GM20431 (cell line): ENCODE measurements at regions not wholly inside any gene's neighbourhood (a gene's known extent, or its start where the extent isn't known, plus 50 kb on each side); places are given as distances from the start of the nearest gene placed in this dataset.

Experiments used
- in situ Hi-C: fragments of 300-500 bp; cut with MseI, MboI; formaldehyde crosslinking; loops from one replicate; pipeline ENCODE4 v1.15.0; 2020; ENCODE audit warnings: low sequenced_read_pairs; ENCODE audit not compliant: unreplicated experiment

DNA sequence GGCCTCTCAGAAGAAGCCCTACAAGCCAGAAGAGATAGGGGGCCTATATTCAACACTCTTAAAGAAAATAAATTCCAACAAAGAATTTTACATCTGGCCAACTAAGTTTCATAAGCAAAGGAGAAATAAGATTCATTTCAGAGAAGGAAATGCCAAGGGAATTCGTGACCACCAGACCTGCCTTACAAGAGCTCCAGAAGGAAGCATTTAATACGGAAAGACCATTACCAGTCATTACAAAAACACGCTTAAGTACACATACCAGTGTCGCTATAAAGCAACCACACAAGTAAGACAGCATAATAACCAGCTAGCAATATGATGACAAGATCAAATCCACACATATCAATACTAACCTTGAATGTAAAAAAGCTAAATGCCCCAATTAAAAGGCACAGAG, 704.9 kb upstream of the CHRM3 start:
- in situ Hi-C loops: no loop called here

GRCh38 chr1:238681021-238681420, 705.3 kb upstream of the CHRM3 start:
- in situ Hi-C loops: no loop called here

- in situ Hi-C loops: no loop called here
These were observed 708.8 kb upstream of the CHRM3 start for GRCh38 chr1:238677567-238677966.

DNA sequence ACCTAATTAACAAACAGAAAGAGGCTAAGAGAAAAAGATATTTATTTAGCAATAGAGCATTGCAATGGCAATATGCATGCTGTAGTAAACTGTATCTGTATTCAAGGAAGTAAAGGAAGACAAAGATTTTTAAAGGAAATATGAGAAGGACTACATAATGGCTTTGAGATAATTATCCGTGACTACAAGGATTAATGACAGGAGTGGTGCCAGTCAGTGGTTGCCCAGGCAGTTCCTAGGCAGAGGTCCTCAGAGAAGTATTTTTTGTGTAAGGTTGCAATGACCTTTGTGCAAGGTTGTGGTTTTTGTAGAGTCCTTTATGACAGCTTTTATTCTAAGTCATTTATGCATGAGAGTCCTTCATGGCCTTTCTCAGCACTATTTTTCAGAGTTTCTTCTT, 711.1 kb upstream of the CHRM3 start:
- in situ Hi-C loops: no loop called here

- in situ Hi-C loops: no loop called here
These were observed 712.1 kb upstream of the CHRM3 start for GRCh38 chr1:238674316-238674715.

DNA sequence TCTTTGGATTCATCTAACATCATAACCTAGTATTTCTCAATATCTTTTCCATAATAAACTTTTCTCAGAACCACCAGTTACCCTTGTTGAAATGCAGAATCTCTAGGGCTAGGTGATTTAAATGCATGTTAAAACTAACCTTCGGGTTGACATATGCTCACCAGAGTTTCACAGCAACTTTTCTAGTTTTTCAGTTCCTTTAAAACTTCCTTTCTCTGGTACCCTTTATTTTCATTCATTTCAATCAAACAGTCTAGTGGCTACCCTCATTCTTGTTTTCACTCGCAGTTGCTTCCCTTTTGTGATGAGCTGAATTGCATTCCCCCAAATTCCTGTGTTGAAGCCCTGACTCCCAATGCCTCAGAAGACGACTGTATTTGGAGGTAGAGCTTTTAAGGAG, 712.8 kb upstream of the CHRM3 start:
- in situ Hi-C loops: no loop called here

- in situ Hi-C loops: no loop called here
These were observed 713.6 kb upstream of the CHRM3 start for GRCh38 chr1:238672806-238673205.

- in situ Hi-C loops: no loop called here
These were observed 714.1 kb upstream of the CHRM3 start for GRCh38 chr1:238672262-238672661.

DNA sequence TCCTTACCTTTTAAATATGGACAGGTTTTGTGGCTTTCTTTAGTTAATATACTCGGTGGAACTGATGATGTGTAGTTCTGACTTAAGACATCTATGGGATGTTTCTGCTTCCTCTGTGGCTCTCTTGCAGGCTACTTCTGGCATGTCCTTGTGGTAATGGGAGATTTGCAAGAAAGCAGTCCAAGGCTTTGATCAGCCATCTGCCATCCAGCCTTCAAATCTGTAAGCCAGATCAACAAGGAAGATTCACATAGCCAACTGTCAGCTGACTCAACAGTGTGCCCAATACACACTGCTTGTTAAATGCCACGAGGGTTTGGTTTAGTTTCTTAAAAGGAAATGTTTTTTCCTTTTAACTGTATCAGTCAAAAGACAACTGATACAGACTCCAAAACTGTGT, 722.2 kb upstream of the CHRM3 start:
- in situ Hi-C loops: no loop called here

DNA sequence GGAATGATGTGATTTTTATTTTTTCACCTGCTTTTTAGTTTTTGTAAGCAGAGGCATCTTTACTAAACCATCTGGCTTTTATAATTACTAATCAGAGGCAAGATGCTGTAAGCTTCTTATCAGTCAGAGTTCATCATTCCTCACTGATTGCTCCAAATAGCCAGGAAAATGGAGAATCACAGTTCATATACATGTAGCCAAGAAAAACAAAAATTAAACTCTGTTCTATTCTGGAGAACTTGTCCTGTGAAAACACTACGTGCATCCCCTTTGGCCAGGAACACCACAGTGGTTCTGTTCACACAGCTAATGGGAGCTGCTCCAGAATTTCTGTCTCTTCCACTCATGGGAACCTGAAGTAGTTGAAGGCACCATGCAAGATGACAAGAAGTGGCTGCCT, 725.5 kb upstream of the CHRM3 start:
- in situ Hi-C loops: no loop called here

- in situ Hi-C loops: no loop called here
These were observed 727.6 kb upstream of the CHRM3 start for GRCh38 chr1:238658763-238659162.

DNA sequence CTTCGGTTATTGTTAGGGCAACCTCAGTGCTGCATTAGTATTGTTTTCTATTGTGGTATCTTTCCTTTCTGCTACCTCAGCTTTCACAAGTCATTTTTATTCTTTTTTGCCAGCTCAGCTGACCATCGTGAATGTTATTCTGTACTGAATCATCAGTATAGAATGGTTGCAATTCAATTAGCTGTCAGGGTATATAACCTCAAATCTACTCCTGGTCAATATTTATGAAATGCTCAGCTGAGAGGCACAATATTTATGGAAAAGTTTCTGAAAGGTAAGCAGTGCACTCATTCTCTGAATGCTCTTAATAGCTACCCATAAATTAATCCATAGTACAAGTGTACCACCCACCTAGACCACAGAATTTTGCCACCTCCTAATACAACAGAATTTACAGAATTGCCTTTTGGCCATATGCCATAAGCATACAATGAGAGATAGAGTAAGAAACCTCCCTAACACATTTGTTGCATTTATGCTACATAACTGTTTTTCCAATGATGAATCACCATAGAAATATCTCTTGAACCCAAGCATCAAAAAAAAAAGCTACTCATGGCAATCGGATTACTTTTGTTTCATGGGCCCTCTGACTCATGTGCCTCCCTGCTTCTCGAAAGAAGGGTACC, 732.6 kb upstream of the CHRM3 start:
- in situ Hi-C loops: no loop called here

GRCh38 chr1:238652346-238652968, 733.9 kb upstream of the CHRM3 start:
- in situ Hi-C loops: no loop called here

- in situ Hi-C loops: no loop called here
These were observed 737.2 kb upstream of the CHRM3 start for GRCh38 chr1:238649200-238649599.

DNA sequence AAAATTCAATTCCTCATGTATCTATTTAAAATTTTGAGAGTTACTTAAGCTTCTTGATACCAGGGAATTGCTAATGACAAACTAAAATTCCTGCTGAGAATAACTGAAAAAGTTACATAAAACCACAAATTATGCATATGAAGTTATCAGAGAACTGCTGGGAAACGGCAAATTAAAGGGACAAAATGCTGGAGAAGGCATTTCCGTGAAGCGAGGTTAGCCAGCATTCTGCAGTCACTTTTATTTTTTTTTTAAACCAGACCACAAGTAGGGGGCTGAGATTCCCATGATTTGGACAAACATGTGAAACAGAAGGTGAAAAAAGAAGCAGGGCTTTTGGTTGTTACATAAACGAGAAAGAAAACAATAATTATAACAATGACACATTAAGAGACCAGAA, 737.6 kb upstream of the CHRM3 start:
- in situ Hi-C loops: no loop called here

- in situ Hi-C loops: no loop called here
These were observed 738.1 kb upstream of the CHRM3 start for GRCh38 chr1:238648296-238648695.

DNA sequence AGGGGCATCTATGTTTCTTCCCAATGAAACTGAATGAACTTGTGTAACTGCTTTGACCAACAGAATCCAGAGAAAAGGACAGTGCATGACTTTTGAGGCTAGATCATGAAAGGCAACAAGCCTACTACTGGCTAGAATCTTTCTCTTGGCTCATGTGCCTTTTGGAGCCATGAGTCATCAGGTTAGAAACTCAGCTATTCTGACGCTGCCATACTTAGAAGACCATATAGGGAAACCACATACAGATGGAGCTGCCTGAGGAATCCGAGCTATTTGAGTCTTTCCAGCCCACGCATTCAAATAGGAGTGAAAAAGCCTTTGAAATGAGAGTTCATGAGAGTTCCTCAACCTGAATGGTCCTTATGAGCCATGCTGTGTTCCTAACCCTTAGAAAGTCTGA, 738.5 kb upstream of the CHRM3 start:
- in situ Hi-C loops: no loop called here

DNA sequence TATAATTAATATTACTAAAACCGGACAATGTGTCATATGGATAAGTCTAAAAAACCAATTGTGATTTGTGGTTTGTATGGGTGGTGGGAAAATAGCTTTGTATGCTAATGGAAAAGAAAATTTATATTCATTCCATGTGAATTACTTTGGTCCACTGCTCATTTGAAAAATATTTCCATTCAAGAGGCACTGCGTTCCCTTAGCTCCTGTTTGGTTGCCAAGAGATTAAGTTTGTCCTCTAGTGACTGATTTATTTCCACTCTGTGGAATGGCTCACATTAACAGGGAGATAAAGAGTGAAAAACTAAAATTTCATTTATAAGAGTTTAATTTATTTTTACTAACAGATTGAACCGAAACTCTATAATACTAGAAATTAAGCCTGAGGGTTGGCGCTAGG, 744.1 kb upstream of the CHRM3 start:
- in situ Hi-C loops: no loop called here

DNA sequence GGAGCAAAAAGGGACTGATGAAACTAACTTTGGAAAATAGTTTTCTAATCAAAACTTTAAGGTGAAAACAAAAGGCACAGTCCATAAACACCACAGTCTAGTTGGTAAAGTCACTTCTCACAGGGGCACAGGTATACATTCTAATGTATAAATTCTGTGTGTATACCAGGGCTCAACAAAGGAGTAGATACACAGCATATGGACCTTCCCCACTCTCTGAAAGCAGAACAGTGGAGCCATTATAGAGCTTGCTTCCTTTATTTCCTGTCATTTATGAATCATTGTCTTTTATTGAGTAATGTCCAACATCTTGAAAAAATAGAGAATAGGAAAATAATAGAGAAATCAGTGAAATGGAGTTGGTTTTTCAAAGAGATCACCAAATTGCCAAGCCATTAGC, 746.5 kb upstream of the CHRM3 start:
- in situ Hi-C loops: no loop called here

- in situ Hi-C loops: no loop called here
These were observed 737.4 kb upstream of the ZP4 start for GRCh38 chr1:238628110-238628509.

GRCh38 chr1:238624776-238625175, 734.1 kb upstream of the ZP4 start:
- in situ Hi-C loops: no loop called here

GRCh38 chr1:238621405-238621804, 730.7 kb upstream of the ZP4 start:
- in situ Hi-C loops: no loop called here
